ENCODE measurements at regions not wholly inside any gene's neighbourhood (a gene's known extent, or its start where the extent isn't known, plus 50 kb on each side); places are given as distances from the start of the nearest gene placed in this dataset.
"Not testable (repeated sequence)": the region's sequence is repeated elsewhere in the genome, so short reads cannot be mapped to it uniquely, and the experiment has no call there.

GRCh38 chr1:199245946-199246345 is 607.1 kb downstream of the PTPRC start:
- no peak overlapping the region for H3K4me3 ChIP-seq (replicated peaks; ENCODE audit: low read depth, low read length)
- no peak for DNase-seq (ENCODE audit: low read depth)
- no peak for TF ChIP-seq CTCF (IDR thresholded peaks at IDR 0.05; ENCODE audit: low read length, missing control alignments)

DNA sequence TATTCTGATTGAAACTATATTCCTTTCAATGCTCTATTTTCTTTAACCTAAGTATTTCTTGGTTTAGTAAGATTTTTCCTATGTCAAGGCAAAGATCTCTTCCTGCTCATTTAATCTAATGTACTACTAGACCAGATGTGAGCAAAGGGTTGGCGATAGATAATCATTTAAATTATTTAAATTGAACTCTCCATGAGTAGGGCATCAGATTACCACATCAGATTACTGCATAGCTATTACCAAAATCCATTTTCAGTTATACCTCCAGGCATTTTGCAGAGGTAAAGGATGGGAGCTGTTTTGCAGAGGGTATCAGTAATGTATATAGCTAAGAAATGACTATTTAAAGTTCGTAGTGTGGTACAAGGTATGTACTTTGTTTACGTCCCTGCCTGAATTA is 607.9 kb downstream of the PTPRC start:
- H3K4me3 ChIP-seq (replicated peaks; ENCODE audit: low read depth, low read length), result no peak overlapping the region
- no peak for TF ChIP-seq CTCF (IDR thresholded peaks at IDR 0.05; ENCODE audit: low read length, missing control alignments)
- DNase-seq (ENCODE audit: low read depth), result no peak

GRCh38 chr1:199247891-199248290 is 609.1 kb downstream of the PTPRC start:
- H3K4me3 ChIP-seq (replicated peaks; ENCODE audit: low read depth, low read length), result no peak overlapping the region
- no peak for TF ChIP-seq CTCF (IDR thresholded peaks at IDR 0.05; ENCODE audit: low read length, missing control alignments)
- no peak for DNase-seq (ENCODE audit: low read depth)

DNA sequence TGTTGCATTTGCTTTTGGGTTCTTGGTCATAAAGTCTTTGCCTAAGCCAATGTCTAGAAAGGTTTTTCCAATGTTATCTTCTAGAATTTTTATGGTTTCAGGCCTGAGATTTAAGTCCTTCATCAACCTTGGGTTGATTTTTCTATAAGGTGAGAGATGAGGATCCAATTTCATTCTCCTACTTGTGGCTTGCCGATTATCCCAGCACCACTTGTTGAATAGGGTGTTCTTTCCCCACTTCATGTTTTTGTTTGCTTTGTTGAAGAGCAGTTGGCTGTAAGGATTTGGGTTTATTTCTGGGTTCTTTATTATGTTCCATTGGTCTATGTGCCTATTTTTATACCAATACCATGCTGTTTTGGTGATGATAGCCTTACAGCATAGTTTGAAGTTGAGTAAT is 615.2 kb downstream of the PTPRC start:
- not testable (repeated sequence) for H3K4me3 ChIP-seq (replicated peaks; ENCODE audit: low read depth, low read length); DNase-seq (ENCODE audit: low read depth)

GRCh38 chr1:199261328-199261727 is 622.5 kb downstream of the PTPRC start:
- H3K4me3 ChIP-seq (replicated peaks; ENCODE audit: low read depth, low read length), result no peak overlapping the region
- no peak for DNase-seq (ENCODE audit: low read depth)
- no peak for TF ChIP-seq CTCF (IDR thresholded peaks at IDR 0.05; ENCODE audit: low read length, missing control alignments)

- DNase-seq (ENCODE audit: low read depth), result no peak
Observed at GRCh38 chr1:199264283-199264682, 625.4 kb downstream of the PTPRC start.

GRCh38 chr1:199264911-199265310 is 626.1 kb downstream of the PTPRC start:
- H3K4me3 ChIP-seq (replicated peaks; ENCODE audit: low read depth, low read length), result no peak overlapping the region
- TF ChIP-seq CTCF (IDR thresholded peaks at IDR 0.05; ENCODE audit: low read length, missing control alignments), result no peak
- no peak for DNase-seq (ENCODE audit: low read depth)

More at GRCh38 chr1:199264283-199264682, 625.4 kb downstream of the PTPRC start:
- no peak for TF ChIP-seq CTCF (IDR thresholded peaks at IDR 0.05; ENCODE audit: low read length, missing control alignments)
- no peak overlapping the region for H3K4me3 ChIP-seq (replicated peaks; ENCODE audit: low read depth, low read length)

- no peak for DNase-seq (ENCODE audit: low read depth)
- H3K4me3 ChIP-seq (replicated peaks; ENCODE audit: low read depth, low read length), result no peak overlapping the region
- TF ChIP-seq CTCF (IDR thresholded peaks at IDR 0.05; ENCODE audit: low read length, missing control alignments), result no peak
Observed at GRCh38 chr1:199265319-199265718, 626.5 kb downstream of the PTPRC start.
